Amniotic epithelial cell (primary cell): ENCODE measurements at regions not wholly inside any gene's neighbourhood (a gene's known extent, or its start where the extent isn't known, plus 50 kb on each side); places are given as distances from the start of the nearest gene placed in this dataset.
"Not testable (repeated sequence)": the region's sequence is repeated elsewhere in the genome, so short reads cannot be mapped to it uniquely, and the experiment has no call there.

Experiments
- DNase-seq: peaks from one replicate; pipeline ENCODE4 v3.0.0-alpha.2; 2010; ENCODE audit warnings: low read depth

DNA sequence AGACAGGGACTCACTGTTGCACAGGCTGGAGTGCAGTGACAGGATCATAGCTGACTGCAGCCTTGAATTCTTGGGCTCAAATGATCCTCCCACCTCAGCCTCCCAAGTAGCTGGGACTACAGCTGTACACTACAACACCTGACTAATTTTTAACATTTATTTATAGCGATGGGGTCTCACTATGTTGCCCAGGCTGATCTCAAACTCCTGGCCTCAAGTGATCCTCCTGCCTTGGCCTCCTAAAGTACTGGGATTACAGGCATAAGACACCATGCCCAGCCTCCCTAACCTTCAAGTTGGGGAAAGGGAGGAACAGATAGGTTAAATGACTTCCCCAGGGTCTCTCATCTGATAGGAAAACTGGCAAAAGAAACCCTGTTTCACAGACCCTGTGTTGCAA, 919.5 kb downstream of the TYW1 start:
- DNase-seq, result not testable (repeated sequence)

DNA sequence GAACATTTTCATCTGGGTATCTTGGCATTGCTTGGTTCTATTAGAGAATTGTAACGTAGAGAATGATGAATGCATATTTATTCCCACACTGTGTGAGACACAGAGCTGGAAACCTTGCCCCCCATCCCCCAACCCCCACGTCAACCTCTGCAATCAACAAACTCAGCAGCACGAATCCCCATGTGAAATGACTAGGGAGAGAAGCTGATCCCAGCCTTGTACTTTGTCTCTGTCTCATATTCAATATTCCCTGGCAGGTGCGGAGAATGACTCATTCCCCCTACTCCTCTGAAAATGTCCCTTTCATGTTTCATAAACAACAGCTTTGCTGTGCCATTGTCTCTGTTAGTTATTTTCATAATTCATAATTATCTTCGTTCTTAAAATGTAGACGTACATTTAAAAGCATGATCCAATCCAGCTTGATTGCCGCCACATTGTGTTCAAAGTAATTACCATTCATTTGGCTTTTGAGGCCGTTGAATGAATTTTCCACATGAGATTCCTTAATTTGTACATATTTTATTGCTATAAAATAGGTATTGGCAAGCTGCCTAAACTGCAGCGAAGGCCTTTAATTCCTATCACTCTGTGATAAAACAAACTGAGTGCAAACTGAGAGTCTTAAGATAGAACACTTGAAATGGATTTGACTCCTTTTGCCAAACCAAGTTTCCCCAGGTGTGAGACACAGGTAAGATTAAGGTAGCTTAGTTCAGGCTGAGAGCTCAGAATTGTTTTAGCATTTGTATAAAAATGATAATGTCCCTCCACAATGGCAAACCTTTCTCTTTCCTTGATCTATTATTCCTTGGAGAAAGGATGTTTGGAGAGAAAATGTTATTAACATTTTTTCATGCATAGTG, 920.2 kb downstream of the TYW1 start:
- DNase-seq, result no peak

DNA sequence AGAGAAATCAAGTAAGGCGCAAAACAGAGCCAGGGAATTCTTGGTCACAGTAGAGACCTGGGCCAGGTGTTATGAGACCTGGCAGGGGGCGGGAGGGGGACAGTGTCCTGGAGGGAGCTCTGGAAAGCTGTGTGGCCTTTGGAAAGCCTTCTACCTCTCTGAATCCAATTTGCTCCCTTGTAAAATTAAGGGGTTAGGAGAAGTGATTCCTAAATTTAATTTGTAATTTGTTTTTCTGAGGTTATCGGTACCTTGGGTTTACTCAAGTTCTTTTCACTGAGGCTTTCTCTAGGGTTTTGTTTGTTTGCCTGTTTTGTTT, 920.8 kb downstream of the TYW1 start:
- DNase-seq, result no peak

DNA sequence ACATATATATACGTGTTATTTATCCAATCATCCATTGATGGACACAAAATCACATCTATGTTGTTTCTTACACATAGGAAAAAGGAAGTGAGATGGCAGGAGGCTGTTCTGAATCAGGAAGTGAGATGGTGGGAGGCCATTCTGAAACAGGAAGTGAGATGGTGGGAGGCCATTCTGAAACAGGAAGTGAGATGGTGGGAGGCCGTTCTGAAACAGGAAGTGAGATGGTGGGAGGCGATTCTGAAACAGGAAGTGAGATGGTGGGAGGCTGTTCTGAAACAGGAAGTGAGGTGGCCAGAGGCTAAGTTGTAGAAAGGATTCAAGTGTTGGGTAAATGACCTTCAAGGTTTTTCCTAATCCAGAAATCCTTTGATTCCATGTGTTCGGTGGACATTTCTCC, 921.5 kb downstream of the TYW1 start:
- no peak for DNase-seq

DNA sequence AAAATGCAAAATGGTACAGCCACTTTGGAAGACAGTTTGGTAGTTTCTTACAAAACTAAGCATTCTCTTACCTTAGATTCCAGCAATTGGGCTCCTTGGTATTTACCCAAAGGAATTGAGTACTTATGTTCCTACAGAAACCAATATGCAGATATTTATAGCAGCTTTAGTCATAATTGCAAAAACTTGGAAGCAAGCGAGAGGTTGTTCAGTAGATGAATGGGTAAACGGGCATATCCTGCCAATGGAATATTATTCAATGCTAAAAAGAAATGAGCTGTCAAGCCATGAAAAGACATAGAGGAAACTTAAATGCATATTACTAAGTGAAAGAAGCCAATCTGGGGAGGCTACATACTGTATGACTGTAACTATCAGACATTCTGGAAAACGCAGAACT, 926.7 kb downstream of the TYW1 start:
- DNase-seq, result no peak

DNA sequence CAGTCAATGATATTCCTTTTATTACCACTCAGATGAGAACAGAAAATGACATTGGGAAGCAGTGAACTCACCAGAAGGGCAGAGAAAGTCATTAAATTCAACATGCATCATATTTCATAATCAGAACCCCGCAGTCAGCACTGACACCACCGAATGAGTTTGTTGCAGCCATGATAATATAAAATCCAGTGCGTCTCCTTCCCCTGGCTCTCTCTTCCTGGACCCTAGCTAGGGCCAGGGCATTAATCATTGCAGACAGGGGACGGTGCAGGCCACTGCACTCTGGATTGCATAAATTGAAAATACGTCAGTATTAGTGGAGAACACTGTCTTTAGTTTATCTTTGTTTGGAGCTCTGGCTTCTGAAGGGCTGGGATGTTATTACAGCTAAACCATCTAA, 931.5 kb downstream of the TYW1 start:
- no peak for DNase-seq

DNA sequence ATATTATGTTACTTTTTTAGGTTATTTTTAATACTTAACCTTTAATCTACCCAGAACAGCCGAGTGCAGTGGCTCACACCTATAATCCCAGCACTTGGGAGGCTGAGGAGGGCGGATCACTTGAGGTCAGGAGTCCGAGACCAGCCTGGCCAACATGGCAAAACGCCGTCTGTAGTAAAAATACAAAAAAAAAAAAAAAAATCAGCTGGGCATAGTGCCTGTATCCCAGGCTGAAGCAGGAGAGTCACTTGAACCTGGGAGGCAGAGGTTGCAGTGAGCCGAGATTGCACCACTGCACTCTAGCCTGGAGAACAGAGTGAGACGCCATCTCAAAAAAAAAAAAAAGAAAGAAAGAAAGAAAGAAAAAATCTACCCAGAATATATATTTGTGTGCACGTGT, 939.8 kb downstream of the TYW1 start:
- DNase-seq, result not testable (repeated sequence)

DNA sequence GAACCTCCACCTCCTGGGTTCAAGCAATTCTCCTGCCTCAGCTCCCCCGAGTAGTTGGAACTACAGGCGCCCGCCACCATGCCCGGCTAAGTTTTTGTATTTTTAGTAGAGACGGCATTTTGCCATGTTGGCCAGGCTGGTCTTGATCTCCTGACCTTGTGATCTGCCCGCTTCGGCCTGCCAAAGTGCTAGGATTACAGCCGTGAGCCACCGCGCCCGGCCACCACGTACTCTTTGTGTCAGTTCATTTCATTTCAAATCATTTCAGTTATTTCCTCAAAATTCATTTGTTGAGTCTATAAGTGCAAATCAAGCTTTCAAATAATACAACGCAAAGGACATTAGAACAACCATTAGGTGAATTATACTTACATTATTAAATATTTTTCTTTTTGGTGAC, 943.8 kb downstream of the TYW1 start:
- no peak for DNase-seq

DNA sequence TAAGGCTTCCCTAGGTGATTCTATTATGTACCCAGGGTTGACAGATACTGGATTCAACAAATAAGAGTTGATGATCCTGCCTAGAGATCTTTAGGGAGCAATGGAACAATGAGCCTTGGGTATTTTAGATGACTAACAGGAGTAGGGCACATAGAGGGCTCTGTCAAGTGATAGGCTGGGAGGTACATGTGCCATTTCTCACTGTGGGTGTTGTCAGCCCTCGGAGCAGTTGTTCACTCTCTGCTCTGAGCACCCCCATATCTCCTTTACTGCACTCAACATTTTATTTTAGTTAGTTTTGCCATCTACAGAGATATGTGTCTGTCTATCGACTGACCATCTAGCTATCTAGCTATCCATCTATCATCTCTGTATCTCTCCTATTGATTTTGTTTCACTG, 950.6 kb downstream of the TYW1 start:
- DNase-seq, result no peak

DNA sequence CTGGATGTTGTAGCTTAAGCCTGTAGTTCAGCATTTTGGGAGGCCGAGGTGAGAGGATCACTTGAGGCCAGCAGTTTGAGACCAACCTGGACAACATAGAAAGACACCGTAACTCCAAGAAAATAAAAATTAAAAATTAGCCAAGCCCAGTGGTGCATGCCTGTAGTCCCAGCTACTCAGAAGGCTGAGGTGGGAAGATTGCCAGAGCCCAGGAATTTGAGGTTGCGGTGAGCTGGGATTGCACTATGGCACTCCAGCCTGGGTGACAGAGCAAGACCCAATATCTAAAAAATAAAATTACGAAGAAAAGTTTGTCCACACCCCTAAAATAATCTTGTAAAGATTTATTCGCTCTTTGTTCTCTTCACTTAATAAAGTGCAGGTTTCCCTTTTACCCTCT, 951.0 kb downstream of the TYW1 start:
- no peak for DNase-seq

DNA sequence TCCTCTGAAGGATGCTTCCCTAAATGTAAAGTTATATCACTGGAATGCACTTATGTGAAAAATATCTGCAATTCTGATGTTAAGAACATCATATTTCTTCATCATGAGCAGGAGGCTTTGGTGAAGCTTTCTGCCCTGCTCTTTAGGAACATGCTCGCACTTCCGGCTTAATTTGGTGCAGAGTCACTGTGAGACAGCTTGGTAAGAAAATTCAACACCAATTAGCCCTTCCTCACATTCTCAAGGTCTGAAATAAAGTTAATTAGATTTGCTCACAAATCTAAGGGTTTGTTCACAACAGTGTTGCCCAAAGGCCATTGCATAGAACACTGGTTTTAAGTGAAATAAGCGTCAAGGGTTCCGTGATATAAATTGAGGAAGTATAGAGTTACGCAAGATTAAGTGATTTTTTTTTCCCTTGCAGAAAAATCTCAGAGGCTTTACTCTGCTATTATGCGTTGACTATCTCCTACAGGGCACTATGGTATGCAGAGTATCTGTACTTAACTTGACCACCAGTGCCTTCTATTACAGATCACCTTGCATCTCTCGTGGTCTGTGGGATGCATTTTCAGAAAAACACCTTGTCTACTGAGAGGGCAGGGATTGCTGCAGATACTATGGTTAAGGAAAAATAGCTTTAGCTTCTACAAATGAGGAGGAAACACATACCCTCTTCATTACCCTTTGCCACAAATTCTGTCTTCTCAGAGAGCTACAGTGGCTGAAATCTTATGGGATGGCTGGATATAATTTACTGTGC, 953.9 kb downstream of the TYW1 start:
- no peak for DNase-seq

DNA sequence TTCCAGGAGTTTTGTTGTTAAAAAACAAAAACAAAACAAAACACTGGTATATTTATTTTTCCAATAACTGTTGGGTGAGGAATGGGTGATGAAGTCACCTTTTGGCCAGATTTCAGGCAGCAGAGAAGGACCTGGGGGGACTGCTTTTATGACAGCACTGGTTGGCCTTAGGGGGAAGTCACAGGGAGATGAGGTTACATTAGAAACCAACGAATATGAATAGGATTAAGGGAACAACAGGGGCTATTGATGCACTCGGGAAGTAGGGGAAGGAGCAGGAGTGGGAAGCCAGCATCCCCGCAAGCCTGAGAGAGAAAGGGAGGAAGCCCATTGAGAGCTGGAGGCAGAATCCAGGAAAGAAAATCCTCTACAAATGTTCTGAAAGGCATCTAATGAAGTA, 958.4 kb downstream of the TYW1 start:
- no peak for DNase-seq

DNA sequence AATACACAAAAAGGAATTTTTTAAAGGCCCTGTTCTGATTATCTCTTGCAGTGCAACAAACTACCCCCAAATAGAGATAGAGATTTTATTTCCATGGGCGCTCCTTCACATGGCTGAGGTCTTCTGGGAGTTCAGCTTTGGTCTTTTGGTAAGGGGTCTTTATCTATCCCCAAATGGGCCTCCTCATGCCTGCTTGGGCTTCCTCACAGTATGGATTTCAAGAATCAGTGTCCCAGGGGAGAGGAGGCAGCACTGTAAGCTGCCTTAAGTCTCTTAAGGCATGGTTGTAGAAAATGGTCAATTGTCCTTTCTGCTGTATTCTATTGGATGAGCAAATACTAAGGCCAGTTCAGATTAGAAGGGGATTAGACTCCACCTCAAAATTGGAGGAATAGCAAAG, 966.2 kb downstream of the TYW1 start:
- DNase-seq, result no peak

DNA sequence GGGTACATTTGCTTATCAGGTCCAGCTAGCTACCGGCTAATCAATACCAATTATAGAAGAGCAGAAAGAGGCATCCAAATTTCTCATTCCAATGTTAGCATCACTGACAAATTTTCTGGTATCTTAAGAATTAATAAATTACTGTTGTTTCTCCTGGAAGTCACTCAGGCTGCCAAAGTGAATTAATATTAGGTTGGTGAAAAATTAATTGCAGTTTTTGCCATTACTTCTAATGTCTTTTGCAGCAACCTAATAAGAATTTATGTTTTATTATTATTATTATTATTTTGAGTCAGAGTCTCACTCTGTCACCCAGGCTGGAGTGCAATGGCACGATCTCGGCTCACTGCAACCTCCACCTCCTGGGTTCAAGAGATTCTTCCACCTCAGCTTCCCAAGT, 979.9 kb downstream of the TYW1 start:
- no peak for DNase-seq

DNA sequence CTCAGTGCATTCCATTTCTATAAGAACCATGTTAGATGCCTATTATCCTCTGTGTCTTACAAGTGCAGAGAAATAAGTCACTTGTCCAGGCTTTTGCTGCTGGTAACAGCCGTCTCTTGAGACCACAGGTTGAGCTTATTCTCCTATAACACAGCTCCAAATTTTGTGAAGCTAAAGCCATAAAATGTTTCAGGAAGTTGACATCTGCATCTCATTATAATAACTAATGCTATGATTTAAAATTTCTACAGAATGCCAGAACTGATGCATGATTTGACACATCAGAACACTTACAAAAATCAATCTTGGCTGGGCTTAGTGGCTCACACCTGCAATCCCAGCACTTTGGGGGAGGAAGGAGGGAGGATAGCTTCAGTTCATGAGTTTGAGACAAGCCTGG, 986.9 kb downstream of the TYW1 start:
- no peak for DNase-seq

DNA sequence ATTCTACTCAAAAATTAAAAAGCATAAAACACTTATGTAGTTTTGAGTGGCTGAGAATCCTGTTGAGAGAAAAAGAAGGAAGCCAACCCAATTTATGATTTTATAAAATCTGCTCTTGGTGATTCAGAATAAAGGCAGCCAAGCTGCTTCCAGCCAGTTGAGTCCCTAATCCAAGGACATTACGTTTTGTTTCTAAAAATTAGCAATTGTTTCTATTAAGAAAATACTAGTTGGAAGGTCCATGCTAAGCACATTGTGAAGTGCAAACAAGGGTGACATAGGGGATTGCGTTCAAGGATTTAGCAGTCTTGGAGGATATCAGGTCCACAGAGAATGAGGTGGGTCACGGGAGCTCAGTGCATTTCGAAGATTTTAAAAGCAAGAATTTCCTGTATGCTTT, 987.7 kb downstream of the TYW1 start:
- no peak for DNase-seq

DNA sequence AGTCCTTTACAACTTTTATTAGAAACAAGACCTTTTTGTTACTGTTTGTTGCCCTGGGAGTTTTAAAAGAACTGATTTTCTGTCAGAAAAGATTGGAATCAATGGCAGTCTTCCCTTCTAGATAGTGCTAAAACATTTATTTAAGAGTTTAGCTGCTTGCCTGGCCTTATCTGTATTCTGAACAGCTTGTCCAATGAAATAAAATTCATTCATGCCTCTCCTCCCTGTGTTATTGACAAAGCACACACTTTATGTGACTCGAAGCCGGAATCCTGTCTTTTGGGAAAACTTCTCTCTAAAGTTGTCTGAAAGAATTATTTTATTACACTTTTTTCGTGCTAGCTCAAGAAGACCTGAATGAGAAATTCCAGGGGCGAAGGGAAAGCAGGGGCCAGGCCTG, 992.5 kb downstream of the TYW1 start:
- no peak for DNase-seq

DNA sequence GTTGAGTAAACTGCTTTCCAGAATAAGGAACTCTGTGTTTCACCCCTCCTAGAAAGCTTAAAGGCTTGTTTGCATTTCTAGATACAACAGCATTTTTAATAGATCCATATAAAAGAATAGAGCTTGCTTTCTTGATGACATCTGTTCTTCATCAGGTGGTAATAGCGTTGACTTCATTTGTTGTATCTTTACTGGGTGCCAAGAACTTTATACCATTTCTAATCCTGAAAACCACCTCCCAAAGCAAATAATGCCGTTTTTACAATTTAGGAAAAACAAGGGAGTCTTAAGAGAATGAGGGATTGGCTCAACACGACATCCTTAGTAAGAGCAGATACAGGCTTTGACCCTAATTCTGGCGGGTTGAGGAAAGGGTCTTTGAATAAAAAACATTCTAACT, 993.4 kb downstream of the TYW1 start:
- DNase-seq, result no peak

DNA sequence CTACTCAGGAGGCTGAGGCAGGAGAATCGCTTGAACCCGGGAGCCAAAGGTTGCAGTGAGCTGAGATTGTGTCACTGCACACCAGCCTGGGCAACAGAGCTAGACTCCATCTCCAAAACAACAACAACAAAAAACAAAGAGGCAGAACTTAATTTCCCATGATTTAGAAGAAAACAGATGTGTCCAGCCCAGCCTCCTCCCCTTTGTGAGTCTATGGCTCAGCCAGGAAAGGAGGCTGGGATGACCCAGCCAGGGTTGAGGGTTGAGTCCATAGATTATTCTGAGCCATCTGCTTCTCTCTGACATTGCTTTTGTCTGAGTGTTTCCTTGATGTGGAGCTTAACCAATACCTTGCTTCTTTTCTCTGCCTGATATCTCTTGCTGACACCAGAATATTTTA, 994.1 kb downstream of the TYW1 start:
- DNase-seq, result no peak

DNA sequence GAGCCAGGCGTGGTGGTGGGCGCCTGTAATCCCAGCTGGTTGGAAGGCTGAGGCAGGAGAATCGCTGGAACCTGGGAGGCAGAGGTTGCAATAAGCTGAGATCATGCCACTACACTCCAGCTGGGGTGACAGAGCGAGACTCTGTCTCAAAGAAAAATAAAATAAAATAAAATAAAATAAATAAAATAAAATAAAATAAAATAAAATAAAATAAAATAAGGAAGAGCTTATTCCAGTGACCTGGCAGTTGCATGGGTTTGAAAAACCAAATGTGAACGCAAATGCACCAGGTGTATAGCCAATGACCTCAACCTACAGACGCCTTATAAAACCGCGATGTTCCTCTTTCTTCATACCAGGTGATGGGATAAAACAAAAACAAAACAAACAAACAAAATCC, 995.7 kb downstream of the TYW1 start:
- no peak for DNase-seq

DNA sequence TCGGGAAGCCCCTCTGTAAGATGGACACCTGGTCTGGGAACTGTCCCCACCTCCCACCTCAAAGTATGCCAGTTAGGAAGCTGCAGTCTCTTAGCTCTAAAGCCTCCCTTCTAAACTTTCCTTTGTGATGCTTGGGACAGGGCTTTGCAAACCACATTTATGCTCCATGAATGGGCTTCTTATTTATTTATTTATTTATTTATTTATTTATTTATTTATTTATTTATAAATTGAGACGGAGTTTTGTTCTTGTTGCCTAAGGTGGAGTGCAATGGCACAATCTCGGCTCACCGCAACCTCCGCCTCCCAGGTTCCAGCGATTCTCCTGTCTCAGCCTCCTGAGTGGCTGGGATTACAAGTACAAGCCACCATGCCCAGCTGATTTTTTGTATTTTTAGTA, 1009.4 kb downstream of the TYW1 start:
- no peak for DNase-seq

DNA sequence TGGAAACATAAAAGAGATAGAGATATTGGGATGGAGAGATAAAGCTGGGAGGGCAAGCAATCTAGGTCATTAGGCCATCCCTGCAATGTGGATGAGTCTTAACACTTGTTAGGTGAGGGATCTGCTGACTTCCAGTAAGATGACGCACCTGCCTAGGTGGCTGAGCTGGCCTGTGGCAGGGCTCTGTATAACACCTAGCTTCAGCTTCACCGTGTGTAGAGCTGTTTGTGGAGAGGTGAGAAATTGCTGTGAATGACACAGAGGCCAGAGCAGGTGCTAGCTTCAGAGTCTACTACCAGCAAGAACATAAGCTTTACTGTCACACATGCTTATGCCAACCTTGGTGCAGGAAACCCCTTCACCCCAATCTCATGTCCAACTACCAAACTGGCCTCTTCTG, 1010.0 kb downstream of the TYW1 start:
- no peak for DNase-seq

DNA sequence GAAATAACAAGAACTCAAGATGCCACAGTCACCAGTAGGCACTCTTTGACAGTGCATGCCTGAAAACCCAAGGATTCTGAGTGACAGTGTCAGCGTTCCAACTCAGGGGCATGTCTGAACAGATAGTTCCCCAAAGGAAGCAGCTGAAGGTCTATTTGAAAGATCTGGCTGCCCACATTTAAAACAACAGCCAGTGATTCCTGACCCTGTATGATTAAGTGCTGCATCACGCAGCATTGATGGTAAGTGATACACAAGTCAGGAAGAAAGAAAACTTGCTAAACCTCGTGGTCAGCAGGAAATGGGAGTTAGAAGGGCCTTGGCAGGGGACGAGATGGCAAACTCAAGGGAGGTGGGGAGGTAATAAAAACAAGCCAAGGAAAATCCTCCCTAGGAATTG, 1013.1 kb downstream of the TYW1 start:
- DNase-seq, result no peak
